Renal cortical epithelial cell (primary cell): ENCODE measurements at regions not wholly inside any gene's neighbourhood (a gene's known extent, or its start where the extent isn't known, plus 50 kb on each side); places are given as distances from the start of the nearest gene placed in this dataset.

Experiments
- DNase-seq: peaks from one replicate; pipeline ENCODE4 v3.0.0-alpha.2; 2011; ENCODE audit warnings: low read depth

DNA sequence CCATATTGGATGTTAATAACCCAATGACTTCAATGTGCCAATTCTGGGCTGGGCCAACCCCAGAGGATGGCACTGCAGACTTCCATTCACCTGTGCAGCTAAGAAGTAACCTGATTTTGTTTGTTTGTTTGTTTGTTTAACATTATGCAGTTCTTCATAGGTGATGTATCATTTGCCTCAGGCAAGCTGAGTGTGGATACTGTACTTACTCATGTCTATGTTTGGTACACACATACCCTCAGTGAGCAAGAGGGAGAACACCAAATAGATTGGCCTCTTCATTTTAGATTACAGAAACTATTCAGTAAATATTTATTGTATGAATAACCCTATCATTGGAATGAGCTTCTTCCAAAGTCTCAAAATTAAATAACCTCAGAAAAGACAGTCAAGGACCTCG is 180.2 kb upstream of the SMC2 start:
- DNase-seq, result no peak

DNA sequence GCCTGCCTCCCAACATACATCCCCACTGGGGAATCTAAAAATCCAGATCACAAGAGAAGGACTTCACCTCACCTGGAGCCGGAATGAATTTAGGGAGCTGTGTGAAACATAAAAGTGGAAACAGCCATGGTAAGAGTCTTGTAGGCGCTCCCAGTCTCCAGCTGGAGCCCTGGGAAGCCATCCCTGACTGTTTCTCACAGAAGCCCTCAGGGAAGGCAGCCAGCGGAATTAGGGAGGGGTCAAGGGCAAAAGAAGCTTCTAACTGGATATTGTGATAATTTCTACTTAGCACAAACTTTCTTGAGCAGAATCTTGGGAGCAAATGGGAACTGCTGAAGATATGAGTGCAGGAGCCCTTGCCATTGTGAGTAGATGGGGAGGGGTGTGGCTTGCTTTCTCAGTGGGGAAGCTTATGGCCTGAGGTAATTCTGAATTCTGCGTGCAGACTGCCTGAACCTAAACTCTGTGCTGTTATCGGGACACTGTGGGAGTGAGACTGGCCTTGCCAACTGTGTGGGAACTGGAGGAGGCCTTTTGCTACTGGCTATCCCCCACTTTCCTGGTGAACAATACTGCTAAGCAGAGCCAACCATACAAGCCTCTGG is 174.4 kb upstream of the SMC2 start:
- DNase-seq, result no peak

DNA sequence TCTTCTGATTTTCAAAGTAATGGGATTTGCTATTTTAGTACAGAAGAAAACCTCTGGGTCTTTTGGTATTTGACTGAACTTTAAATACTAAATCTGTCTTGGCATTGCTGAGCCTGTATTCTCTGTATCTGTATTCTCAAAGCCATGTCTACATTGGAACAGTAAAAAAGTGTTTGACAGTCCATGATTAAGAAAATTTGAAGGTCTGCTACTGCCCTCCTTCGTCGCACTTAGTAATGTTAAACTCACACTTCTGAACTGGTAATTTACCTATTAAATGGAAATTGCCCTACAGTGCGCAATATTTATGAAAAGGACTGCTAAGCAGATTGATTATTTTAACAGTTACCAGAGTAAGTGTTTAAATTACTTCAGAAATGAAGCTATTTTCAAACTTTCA is 165.7 kb upstream of the SMC2 start:
- no peak for DNase-seq

DNA sequence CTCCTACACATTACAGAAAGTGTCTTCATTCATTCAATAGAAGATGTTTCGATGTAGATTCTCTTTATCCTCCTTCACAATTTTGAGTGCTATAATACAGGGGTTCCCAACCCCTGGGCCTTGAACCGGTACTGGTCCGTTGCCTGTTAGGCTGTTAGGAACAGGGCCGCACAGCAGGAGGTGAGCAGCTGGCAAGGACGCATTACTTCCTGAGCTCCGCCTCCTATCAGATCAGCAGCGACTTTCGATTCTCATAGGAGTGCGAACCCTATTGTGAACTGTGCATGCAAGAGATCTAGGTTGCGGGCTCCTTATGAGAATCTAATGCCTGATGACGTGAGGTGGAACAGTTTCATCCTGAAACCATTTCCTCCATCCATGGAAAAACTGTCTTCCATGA is 153.0 kb upstream of the SMC2 start:
- no peak for DNase-seq

DNA sequence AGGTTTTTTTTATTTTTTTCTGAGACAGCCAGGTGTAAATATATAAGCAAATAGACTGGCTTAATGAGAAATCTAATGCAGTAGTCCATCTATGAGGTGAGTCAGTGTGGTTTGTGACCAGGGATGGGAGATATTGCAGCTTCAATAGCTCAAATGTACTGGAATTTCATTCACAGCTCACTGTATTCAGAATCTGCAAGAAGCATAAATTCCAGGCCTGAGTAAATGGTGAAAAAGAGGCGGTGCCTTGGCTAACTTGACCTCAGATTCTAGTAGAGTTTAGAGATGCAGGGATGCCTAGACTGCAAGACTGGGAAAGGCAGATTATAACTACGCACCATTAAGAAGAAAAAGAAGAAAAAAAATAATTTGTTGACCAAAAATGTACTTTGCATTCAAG is 151.9 kb upstream of the SMC2 start:
- DNase-seq, result no peak

DNA sequence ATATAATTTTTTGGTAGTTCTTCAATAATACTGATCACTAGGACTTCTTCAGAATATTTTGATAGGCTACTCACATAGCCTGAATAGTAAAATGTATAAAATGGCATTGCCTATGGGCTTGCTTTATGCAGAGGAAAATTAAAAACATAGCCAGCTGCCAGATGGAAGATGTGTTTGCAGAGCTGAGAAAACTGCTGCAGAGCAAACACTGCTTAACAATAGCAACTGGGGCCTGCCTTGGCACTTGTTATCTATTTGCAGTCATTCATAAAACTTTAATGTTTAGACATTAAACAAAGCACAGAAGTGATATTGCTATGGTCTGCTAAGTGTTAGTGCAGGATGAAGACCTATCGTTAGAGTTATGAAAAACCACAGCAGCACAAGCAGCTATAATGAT is 151.5 kb upstream of the SMC2 start:
- no peak for DNase-seq

DNA sequence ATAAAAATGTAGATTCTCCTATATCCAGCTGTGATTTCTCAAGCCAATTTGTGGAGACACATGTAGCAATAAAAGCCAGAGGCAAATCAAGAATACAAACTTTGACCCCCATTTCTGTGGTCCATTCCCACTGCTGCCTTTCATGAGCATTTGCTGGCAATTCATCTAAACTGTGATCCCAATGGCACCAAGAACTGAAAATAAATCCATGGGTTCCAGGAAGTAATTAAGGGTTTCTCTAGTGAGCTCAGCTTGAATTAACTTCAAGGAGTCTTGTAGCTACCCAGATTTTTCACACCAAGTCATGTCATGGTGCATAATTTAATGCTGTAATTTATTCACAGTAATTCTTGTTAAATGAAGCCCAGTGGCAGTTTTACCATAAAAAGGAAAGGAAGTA is 145.0 kb upstream of the SMC2 start:
- no peak for DNase-seq

DNA sequence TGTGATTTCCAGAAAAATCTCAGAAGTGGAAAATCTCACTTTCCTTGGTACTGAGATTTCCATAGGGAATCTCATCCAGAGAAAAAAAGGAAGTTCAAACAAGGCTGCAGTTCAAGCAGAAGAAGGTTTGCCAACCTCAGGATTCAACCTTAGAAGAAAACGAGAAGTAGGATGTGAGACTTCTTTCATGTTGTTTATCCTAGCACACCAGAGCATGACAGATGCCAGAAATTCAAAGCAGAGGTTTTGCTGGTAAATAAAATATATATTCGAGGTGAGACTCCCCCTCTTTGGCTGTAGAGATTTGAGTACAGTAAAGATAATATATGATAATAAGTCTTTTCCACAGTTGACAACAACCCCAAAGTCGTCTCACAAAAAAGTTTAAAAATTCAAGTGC is 116.9 kb upstream of the SMC2 start:
- no peak for DNase-seq

DNA sequence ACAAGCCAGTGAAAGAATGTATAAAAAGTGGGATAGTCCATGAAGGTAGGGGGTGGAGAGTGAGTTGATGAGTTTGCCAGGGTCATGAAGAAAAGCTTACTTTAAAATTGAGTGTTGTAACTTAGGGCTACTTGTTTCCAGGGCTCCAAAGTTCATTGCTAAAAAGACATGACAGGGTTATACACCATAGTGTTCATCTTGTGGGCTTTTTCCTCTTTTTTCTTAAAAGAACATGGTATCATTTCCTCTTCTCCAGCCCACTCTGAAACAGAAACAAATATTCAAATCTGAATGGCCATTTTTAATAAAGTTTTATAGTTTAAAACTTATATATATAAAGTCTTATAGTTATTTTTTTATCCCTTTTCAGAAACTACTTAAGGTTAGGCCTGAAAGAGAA is 115.7 kb upstream of the SMC2 start:
- no peak for DNase-seq

DNA sequence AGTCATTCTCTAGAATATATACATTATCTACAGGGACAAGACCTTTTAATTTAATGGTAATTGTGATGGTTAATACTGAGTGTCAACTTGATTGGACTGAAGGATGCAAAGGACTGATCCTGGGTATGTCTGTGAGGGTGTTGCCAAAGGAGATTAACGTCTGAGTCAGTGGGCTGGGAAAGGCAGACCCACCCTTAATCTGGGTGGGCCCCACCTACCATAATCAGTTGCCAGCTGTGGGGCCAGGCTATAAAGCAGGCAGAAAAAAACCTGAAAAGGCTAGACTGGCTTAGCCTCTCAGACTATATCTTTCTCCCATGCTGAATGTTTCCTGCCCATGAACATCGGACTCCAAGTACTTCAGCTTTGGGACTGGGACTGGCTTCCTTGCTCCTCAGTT is 112.2 kb upstream of the SMC2 start:
- no peak for DNase-seq

DNA sequence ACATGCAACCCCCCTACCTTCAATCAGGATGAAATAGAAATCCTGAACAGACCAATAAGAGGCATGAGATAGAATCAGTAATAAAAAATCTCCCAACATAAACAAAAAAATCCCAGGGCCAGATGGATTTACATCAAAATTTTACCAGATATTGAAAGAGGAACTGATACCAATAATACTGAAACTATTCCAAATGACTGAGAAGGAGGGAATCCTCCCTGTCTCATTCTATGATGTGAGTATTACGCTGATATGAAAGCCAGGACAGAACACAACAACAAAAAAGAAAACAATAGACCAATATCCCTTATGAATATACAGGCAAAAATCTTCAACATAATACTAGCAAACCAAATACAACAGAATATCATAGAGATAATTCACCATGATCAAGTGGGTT is 109.0 kb upstream of the SMC2 start:
- DNase-seq, result no peak

DNA sequence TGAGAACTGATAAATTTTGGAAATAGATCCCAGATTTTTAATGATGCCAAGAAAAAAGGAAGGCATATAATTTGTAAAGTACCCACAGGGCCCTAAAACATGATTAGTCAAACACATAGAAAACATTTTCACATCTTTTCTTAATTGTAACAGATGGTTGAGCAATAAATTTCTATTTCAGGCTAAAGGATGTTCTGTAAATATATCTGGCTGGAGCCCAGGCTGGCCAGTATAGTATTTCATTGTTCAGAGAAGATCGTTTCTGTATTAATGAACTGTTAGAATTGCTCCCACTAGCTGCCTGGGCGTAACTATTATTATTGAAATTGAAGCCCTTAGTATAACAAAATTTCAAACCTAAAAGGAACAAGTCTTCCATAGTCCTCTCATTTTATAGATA is 105.3 kb upstream of the SMC2 start:
- no peak for DNase-seq

DNA sequence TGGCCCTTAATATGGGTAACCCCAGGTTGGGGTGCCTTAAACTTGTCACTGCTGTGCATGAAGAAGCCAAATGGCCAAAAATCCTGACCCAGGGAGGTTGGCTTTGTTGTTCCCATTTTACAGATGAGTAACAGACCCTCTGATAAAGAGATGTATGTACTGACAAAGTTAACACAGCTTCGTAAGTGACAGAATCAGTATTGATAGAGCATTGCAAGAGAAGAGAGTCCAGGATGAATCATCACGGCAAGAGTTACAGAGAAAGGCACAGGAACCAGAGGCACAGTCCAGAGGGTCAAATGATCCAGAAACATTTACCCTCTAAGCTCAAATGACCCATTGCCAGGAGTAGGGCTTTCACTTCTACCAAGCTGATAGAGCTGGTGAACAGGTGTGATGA is 103.8 kb upstream of the SMC2 start:
- DNase-seq, result no peak

DNA sequence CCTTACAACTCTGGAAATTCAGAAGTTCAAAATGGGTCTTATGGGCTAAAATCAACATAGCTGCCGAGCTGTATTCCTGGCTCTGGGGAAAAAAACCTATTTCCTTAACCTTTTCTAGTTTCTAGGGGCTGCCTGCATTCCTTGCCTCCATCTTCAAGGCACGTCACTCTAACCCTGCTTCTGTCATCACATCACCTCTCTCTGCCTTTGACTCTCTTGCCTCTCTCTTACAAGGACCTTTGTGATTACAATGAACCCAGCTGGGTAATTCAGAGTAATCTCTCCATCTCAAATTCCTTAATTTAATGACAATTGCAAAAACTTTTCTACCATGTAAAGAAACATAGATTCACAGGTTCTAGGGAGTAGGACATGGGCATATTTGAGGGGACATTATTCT is 103.1 kb upstream of the SMC2 start:
- no peak for DNase-seq

DNA sequence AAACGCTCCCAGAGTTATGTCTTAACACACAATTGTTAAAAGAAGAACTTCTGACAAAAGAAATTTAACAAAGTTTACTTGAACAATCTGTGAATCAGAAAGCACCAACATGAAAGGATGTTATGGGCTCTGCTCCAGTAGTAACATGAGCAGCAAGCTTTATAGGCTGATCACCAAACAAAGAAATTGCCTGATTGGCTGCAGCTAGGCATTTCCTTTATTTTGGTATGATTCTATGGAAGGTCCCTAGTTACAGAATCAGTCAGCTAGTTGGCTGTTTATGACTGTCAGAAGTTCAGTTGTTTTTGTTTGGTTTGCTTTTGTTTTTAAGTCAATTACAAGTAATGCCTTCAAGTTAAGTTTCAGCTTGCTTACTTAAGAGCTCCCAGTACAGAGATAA is 102.4 kb upstream of the SMC2 start:
- DNase-seq, result no peak

DNA sequence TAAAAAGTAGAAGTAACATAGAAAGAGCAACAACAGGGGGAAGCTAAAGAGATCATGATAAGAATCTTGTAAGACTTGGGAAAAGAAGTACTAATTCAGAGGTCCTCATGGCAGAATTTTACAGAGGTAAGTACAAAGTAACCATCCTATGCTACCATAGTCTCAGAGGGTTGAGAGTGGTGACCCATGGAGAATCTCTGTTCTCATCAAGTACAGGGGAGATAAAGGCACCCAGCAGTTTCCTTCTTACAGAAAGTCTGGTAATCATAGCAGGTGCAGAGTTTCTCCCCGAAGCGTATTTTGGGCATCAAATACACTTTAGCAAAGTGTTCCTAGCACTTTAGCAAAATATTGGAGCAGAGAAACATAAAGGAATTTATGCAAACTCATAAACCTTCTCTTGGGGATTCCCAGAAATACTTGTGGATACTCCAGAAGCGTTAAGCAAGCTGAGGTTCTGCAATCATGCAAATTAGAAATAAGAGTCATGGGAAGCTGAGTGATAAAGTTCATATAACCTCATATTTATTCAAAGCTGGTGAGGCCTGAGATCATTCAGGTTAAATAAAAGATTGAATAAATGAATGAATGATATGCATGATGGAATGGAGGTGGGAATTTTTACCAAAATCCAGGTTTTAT is 101.0 kb upstream of the SMC2 start:
- DNase-seq, result no peak

DNA sequence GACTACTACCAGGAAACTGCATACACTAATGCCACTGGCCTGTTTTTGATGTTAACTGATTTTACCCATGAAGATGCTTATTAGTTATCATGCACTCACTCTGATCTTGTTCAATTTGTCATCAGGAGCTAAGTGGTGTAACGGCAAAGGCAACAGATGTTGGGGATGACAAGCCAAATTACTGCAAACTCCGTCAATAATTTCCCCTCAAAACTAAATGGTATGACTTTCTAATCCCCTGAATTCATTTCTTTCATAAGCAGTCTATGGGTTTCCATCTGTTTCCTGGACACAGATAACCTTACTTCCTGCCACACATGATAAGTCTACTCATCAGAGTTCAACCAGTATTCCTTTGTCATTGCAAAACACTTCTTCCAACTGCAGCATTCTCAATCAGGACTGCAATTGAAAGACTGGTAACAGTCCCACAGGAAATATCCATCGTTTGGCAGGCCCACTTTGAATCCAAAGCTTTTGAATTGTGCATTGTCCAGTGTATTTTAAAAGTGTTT is 96.2 kb upstream of the SMC2 start:
- DNase-seq, result no peak

DNA sequence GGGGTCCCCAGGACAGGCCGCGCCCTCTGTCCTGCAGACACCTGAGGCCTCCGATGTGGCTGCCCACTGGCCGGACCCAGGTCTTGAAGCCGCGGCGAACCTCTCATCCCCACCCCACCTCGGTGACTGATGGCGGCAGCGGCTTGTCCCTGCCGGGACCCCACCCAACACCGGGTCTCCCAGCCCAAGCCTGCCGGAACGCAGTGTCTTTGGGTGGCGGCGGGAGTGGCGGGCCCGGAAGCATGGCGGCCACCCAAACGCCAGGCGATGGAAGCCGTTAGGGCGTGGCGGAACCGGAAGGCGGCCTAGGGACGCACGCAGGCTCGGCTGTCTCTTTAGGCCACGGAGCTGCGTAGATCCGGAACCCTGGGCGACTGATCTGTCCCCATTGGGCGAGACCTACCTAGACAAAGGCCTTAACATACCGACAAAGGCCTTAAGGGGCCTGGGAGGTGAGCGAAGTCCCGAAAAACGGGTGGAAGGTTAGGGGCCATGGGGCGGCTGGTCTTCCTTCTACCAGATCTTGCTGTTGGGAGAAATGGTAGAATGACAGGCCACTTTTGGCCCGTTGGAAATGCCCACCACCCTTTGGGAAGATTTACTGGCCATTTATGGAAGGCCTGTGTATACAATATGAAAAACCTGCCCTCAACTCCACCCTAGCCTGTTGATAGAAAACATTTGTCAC is 94.6 kb upstream of the SMC2 start:
- no peak for DNase-seq

DNA sequence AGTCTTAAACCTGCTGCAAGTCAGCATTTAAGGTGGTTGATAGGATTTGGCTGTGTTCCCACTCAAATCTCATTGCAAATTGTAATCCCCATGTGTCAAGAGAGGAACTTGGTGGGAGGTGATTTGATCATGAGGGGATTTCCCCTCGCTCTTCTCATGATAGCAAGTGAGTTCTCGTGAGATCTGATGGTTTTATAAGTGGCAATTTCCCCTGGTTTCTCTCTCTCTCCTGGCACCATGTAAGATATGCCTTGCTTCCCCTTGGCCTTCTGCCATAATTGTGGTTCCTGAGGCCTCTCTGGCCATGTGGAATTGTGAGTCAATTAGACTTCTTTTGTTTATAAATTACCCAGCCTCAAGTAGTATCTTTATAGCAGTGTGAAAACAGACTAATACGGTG is 84.3 kb upstream of the SMC2 start:
- peak; percentile 67 for DNase-seq

DNA sequence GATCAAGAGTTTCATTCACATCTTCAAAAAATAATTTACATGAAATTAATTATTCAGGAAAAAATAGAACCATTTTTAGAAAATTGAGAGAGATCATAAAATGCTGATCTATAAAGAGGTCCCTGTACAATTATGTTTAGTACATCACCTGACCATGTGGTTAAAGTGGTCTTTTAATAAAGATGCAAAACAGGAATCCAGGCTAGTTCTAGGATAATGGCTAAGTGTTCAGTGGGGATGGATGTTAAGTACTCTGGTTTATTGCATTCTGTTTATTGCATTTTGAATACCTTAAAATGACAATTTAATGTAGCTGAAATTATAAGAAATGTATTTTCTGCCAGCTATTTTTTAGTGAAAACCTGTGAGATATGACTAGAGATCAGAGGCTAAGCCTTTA is 72.0 kb upstream of the SMC2 start:
- no peak for DNase-seq

DNA sequence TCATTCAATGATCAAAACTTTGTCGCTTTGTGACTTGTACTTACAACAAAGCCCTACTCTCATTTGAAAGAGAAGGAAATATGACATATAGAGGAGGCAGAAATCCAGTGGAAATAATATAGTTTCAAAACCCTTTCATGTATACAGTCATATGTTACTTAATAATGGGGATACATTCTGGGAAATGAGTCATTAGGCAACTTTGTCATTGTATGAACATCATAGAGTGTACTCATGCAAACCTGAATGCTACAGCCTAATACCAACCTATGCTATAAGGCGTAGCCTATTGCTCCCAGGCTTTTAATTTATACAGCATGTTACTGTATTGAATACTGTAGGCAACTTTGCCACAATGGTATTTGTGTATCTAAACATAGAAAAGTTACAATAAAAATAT is 69.0 kb upstream of the SMC2 start:
- DNase-seq, result peak; percentile 4

DNA sequence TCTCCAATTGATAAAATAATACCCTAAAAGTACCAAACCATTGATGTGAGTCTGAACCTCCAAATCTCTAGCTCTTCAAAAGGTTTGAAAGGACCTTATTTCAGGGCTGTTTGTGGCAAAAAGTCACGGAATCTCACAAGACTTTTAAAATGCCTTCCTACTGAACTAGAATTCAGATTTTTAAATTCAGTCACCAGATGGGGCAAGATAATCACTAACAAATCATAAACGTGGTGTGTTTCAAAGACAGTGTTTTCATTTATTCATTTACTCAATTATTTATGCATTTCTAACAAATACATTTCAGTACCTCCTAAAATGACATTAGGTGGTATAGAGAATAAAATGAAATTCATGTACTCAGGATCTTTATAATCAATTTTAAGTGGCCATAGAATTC is 68.2 kb upstream of the SMC2 start:
- DNase-seq, result no peak

DNA sequence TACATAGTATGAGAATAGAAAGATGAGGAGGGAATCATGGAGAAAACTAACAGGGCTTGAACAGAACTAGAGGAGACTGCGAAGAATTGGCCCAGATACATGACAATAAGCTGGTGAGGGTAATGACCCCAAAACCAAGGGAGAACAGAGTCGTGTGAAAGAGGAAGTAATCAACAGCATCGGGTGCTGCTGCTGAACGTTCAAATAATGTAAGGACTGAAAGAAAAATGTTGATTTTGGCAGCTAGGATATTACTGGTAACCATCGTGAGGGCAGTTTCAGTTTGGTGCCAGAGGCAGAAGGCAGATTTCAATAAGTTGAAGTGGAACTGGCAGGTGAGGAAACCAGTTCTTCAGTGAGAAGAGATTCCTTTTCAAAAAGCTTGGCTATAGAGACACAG is 66.8 kb upstream of the SMC2 start:
- DNase-seq, result no peak

DNA sequence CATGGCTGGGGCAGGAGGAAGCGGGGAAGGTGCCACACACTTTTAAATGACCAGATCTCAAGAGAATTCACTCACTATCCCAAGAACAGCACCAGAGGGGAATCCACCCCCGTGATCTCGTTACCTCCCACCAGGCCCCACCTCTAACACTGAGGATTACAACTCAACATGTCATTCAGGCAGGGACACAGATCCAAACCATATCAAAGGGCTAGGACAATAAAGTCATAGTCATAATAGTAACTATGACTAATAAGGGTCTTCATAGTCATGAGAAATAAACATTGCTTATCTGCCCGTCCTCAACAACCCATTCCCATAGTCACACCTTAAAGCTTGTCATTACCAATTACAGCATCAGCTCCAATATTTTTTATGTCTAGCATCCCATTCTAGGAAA is 65.3 kb upstream of the SMC2 start:
- DNase-seq, result no peak
